KG1 (cell line): ENCODE measurements at regions not wholly inside any gene's neighbourhood (a gene's known extent, or its start where the extent isn't known, plus 50 kb on each side); places are given as distances from the start of the nearest gene placed in this dataset.
A peak's percentile ranks its signal among the peaks of the same experiment; 100 is the strongest.
"Not testable (repeated sequence)": the region's sequence is repeated elsewhere in the genome, so short reads cannot be mapped to it uniquely, and the experiment has no call there.

Experiments
- DNase-seq: peaks from one replicate; lab custom pipeline; 2025; lab: John Stamatoyannopoulos, UW

GRCh38 chr13:27327633-27328032 is 57.0 kb downstream of the RASL11A start:
- no peak for DNase-seq

DNA sequence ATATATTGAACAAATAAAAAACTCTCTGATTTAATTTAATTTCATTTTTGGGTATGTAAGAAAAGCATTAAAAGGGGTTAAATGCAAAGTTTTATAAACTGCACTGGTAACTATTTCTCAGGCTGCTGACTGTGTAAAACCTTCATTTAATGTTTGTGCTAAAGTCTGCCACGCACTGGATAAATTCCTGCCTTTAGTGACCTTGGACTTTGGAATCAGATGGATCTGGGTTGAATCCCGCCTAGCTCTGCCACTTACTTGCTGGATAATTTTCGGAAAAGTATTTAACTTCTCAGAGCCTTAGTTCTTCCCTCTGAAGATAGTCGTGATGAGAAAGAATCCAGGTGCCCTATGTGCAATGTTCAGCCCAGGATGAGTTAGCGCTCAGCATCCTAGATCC is 58.6 kb downstream of the RASL11A start:
- DNase-seq: no peak

DNA sequence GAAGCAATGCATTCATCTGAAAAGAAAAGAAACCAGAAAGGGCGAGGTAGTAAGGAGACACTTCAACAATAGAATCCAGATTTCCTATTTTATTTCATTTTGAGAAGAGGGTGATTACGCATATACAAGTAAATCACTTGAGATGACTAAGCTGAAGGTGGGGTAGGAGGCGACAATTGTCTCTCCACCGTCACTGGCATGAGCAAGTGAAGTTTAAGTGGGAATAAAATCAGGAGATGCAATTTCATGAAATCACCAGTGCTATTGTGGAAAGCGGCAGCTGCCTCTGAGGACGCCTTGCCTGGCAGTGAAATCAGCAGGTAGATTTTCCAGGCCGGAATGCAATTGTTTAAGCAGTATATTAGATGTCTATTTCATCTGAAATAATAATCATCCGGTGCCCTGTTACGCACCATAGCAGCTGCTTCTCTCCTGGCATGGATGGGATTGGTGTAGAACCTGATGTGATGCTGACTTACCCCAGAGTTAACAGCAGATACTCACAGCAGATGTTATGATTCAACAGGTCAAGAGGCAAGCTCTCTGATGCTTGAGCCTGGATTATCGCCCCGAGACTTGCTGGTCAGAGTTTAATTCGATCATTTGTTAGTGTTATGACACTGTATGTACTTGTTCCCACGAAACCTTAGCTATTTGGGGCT is 64.3 kb downstream of the RASL11A start:
- no peak for DNase-seq

- DNase-seq: no peak
Observed at GRCh38 chr13:27336014-27336673, 65.5 kb downstream of the RASL11A start.

GRCh38 chr13:27338207-27338606 is 67.6 kb downstream of the RASL11A start:
- DNase-seq: no peak

- DNase-seq: no peak
Observed at GRCh38 chr13:27338816-27339215, 68.2 kb downstream of the RASL11A start.

- DNase-seq: no peak
Observed at GRCh38 chr13:27339299-27339698, 68.7 kb downstream of the RASL11A start.

- DNase-seq: no peak
Observed at GRCh38 chr13:27341616-27342015, 71.0 kb downstream of the RASL11A start.

DNA sequence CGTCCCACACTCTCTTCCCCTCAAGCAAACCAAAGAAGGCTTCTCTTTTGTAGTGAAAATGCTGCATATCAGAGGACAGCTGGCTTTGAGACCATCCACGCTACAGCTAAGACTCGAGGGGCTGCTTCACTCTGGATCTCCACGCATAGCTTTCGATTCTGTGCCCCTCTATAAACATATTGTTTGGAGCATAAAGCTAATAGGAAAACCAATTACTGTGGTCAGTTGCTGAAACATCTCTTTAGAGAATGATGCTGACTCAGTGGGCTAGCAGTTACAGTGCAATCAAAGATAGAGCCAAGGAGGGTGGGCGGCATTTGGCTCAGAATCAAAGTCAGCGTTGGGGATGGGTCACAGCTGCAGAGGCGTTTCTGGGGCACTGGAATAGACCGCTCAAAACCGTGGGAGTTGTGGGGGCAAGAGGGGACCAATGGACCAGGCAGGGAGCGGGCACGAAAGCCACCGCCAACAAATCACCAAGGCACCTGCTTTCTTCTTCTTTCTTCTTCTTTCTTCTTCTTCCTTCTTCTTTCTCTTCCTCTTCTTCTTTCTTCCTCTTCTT is 76.7 kb downstream of the RASL11A start:
- DNase-seq: no peak

DNA sequence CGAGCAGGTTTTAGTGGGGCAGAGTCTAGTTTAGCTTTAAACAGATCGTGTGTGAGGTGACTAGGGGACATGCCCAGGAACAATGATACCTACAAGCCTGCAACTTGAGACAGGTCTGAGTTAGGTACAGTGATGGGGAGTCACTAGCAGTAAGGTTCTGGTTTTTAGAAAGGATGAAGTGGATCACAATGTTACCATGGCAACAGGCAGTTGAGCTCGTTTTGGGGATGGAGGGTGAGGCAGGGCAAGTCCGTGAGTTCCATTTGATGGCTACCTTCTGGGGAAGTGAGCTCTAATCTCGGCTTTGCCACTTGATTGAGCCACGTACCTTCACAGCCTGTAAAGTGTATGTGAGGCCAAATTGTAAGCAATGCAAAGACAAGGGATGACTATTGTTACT is 76.0 kb upstream of the GTF3A start:
- DNase-seq: no peak

- no peak for DNase-seq
Observed at GRCh38 chr13:27349458-27349857, 75.0 kb upstream of the GTF3A start.

DNA sequence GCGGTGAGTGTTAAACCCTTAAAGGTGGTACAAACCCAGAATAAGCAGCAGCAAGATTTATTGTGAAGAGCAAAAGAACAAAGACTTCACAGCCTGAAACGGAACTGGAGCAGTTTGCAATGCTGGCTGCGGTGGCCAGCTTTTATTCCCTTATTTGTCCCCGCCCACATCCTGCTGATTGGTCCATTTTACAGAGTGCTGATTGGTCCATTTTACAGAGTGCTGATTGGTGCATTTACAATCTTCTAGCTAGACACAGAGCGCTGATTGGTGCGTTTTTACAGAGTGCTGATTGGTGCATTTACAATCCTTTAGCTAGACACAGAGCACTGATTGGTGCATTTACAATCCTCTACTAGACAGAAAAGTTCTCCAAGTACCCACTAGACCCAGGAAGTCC is 73.6 kb upstream of the GTF3A start:
- DNase-seq: not testable (repeated sequence)

DNA sequence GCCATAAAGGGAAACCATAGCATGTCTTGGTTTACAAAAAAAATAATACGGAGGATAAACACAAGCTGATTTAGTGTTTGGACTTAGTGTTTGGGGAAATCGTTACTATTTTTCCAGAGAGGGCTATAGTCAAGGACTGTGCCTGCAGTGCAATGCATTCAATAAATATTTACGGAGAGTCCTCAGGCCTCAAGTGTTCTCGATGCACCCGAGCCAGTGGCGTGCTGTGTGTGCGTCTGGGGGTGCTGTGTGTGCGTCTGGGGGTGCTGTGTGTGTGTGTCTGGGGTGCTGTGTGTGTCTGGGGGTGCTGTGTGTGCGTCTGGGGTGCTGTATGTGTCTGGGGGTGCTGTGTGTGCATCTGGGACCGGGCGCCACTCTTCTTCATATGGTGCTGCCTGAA is 71.7 kb upstream of the GTF3A start:
- no peak for DNase-seq

DNA sequence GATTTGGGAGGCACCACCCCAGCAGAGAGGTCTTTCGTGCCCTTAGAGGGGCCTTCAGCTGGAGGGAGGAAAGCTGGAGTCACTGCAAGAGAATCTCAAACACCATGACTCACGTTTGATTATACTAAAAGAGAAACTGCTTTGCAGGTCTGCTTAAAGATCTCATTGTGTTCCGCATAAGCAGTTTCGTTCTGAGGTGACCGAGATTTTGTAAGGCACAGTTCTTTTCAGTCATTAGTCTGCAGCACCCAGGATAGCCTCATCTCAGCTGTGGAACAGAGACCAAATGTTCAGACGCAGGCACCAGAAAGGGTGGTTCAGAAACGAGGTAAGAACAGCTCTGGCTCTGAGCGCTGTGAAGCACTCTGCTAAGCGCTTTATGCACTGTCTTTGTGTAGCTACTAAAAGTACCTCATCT is 71.2 kb upstream of the GTF3A start:
- no peak for DNase-seq

GRCh38 chr13:27353708-27354107 is 70.7 kb upstream of the GTF3A start:
- DNase-seq: no peak

GRCh38 chr13:27354379-27354778 is 70.0 kb upstream of the GTF3A start:
- no peak for DNase-seq

GRCh38 chr13:27355894-27356293 is 68.5 kb upstream of the GTF3A start:
- no peak for DNase-seq

DNA sequence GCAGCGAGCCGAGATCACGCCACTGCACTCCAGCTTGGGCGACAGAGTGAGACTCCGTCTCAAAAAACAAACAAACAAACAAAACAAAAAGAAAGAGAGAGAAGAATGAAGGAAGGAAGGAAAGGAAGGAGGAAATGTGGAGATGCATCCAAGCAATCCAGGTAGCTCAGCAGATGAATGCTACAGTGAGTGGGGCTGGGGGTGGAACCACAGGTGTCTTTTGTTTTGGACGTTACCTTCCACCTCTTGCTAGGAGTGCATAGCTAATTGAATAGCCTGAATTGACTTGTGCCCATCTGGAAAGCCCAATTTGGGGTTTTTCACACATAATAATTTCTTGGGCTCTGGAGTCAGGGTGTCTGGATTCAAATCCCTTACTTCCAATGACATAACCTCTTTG is 66.0 kb upstream of the GTF3A start:
- DNase-seq: no peak

GRCh38 chr13:27359199-27359821 is 65.1 kb upstream of the GTF3A start:
- peak; percentile 17 for DNase-seq

DNA sequence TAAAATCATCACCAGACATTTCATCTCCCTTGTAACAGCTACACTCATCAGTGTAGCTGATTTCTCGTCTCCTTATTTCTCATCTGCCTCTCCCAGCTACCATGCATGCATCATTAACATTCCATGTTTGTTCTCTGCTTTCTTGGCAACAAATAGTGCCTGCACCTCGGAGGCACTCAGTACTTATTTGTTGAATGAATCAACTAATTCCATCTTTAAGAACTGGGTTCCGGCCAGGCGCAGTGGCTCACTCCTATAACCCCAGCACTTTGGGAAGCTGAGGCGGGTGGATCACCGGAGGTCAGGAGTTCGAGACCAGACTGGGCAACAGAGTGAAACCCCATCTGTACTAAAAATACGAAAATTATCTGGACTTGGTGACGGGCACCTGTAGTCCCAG is 63.9 kb upstream of the GTF3A start:
- DNase-seq: no peak

- peak; percentile 37 for DNase-seq
Observed at GRCh38 chr13:27362064-27362751, 62.2 kb upstream of the GTF3A start.

- DNase-seq: not testable (repeated sequence)
Observed at GRCh38 chr13:27363637-27364036, 60.8 kb upstream of the GTF3A start.

DNA sequence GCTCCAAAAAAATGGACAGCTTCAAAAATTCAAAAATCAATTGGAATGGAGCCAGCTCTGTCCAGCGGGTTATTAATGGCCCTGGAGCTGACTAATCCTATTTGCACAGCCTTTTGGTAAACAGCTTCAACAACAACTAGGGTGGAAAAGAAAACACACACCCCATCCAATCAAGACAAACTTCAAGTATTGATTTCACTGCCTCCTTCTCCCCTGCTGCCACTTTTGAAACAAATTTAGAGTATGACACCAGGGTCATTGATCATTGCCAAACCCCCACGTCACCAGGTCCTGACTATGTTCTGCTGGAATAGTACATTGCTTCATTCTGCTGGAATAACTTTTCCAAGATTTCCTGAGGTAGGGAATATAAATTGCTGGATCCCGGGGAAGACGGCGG is 56.8 kb upstream of the GTF3A start:
- DNase-seq: no peak
